Lower leg skin (tissue), 4 donors: ENCODE measurements at regions not wholly inside any gene's neighbourhood (a gene's known extent, or its start where the extent isn't known, plus 50 kb on each side); places are given as distances from the start of the nearest gene placed in this dataset.

Experiments
- DNase-seq, 2 donors: peaks; one replicate each; pipeline ENCODE4 v3.0.0-alpha.2; 2019; ENCODE audit warnings: low spot score in 2 of 2
- H3K4me3 ChIP-seq: fragments of 200-600 bp; sonication (generic); 2 replicates; pipeline ENCODE4 v1.5.1; 2017; ENCODE audit warnings: mild to moderate bottlenecking, low read depth; ENCODE audit not compliant: poor library complexity, severe bottlenecking
- CTCF ChIP-seq, 3 donors: fragments of 450-650 bp; IDR thresholded peaks; one replicate each; pipeline ENCODE4 v1.5.1; 2016; ENCODE audit warnings: antibody characterized with exemption in 3 of 3, mild to moderate bottlenecking in 3 of 3, moderate library complexity in 2 of 3
- POLR2A ChIP-seq, 2 donors: fragments of 450-650 bp; IDR thresholded peaks; one replicate each; pipeline ENCODE4 v1.6.1; 2016 to 2017; ENCODE audit warnings: antibody characterized with exemption in 2 of 2, mild to moderate bottlenecking in 1 of 2, moderate library complexity in 1 of 2
- WGBS, 2 donors: methylation state at CpG; one replicate each; pipeline ENCODE4 v1.1.5; 2018; 5-methylcytosine and 5-hydroxymethylcytosine counted together
- intact Hi-C: fragments of 100-400 bp; cut with DNase I; formaldehyde crosslinking; loops from one replicate; pipeline ENCODE4 v1.15.0; 2023; ENCODE audit warnings: low total_unique reads

GRCh38 chr2:217471319-217471718 lies 531.5 kb downstream of the TNS1 start:
- intact Hi-C loops, result no loop called here
- no peak for TF ChIP-seq POLR2A (IDR thresholded peaks at IDR 0.05)
- DNase-seq, result no peak

DNA sequence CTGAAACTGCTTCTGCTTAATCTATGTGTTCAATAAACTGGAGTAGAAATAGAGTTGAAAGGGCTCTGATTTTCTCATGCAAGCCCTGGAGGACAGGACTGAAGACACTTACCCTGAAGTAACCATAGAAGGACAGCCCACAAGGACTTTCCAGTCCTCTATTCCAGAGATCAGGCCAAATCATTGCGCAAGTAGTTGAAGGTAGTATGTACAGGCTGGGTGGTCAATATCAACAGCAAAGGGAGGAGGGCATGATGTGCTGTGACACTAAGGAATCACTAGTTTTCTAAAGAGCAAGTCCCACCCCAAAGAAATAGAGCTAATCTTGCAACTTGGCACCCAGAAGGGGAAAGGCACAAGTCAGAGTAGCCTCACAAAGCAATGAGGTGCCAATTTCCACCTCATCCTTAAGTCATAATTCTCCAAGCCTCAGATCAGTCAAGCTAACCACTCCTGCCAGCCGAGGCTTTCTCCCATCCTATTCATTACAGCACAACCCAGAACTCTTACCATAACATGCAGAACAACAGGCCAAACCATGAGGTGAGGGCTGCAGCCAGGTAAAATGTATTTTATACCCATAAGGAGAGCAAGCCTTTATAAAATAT lies 533.5 kb downstream of the TNS1 start:
- TF ChIP-seq POLR2A (IDR thresholded peaks at IDR 0.05) (no peak), CTCF (IDR thresholded peaks at IDR 0.05) (no peak)
- no peak overlapping the region for H3K4me3 ChIP-seq
- WGBS, 2 donors, result 77 to 87% methylated on average over 2 of the region's 2 CpGs
- DNase-seq, result no peak
- intact Hi-C loops, result loop anchor here (10.0 kb wide), 1 partner anchor 85 kb away; no protein-coding TSS in a partner anchor

More at GRCh38 chr2:217471319-217471718, 531.5 kb downstream of the TNS1 start:
- WGBS, 2 donors, result 77 to 82% methylated on average over 1 of the region's 1 CpG
- no peak overlapping the region for H3K4me3 ChIP-seq

DNA sequence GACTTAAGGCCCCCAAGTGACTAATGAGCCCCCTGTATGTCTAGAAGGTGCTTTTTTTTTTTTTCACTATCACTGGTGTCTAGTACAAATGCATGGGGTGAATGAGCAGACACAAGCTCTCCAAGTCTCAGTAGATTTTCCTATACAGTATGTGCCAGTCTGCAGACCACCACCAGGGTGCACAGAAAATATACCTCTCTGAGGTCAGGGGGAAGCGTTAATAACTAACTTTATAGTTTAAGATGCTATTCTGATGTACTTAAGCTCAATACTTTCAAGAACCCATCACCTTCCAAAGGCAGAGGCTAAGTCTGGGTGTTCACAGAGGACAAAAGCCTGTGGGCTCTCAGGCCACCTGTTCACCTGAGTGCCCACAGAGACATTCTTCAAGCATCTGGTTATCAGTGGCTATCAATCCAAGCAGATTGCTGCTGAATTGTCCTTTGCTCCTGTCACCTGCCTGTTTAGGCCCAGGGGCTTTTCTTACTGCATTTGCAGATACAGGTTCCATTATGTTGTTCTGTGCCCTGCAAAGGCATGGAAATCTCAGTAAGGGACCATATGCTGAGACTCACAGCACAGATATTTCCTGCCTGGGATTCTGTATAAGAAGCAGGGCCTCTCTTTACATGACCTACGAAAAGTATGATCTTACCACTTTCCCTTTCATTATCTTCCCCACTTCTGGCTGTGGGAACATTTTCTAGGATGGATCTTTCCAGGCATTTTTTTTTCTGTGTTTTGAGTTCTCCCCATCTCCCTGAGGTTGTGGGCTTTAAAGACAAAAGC lies 534.6 kb downstream of the TNS1 start:
- TF ChIP-seq CTCF (IDR thresholded peaks at IDR 0.05) (no peak), POLR2A (IDR thresholded peaks at IDR 0.05) (no peak)
- H3K4me3 ChIP-seq, result no peak overlapping the region
- intact Hi-C loops, result loop anchor here (10.0 kb wide), 1 partner anchor 83 kb away; no protein-coding TSS in a partner anchor
- 88 to 92% methylated on average over 2 of the region's 2 CpGs for WGBS, 2 donors
- DNase-seq, result no peak

DNA sequence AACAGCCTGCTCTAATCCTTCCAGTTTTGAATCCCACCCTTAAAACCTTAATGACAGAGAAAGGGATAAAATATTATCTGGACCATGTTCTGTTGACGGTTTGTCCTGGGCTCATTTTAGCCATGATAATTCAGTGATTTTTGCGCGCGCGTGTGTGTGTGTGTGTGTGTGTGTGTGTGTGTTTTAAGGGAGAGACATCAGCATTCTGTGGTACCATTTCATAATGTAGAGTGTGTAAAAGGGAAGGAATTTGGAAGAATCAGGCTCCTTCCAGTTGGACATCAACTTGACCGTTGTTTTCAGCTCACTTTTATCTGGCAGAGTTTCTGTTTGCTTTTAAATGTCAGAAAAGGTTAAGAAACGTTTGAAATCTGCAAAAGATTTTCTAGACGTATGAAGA lies 535.5 kb downstream of the TNS1 start:
- no peak overlapping the region for H3K4me3 ChIP-seq
- no peak for TF ChIP-seq CTCF (IDR thresholded peaks at IDR 0.05)
- TF ChIP-seq POLR2A (IDR thresholded peaks at IDR 0.05), result no peak
- intact Hi-C loops, result loop anchor here (10.0 kb wide), 1 partner anchor 83 kb away; no protein-coding TSS in a partner anchor
- DNase-seq, result no peak
- 49 to 86% methylated on average over 8 of the region's 8 CpGs for WGBS, 2 donors

DNA sequence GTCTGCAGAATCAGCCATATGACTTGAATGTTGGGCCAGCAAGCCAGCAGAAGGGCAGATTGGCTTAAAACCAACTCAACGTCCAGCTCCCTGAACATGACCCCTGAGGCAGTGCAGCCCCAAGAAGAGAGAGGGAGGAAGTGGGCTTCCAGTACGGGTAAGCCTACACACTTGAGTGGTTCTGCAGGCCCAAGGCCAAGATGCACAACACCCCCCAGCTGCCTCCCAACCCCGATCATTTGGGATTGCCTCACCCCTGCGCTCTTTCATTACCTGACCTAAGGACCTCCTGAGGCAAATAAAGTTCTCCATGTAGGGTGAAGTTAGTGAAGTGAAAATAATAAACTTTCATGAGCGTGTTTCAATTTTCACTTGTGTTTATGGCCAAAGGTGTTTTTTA lies 536.0 kb downstream of the TNS1 start:
- intact Hi-C loops, result loop anchor here (10.0 kb wide), 1 partner anchor 82 kb away; no protein-coding TSS in a partner anchor
- DNase-seq, result no peak
- no peak overlapping the region for H3K4me3 ChIP-seq
- WGBS, 2 donors, result 68 to 82% methylated on average over 5 of the region's 5 CpGs
- TF ChIP-seq CTCF (IDR thresholded peaks at IDR 0.05) (no peak), POLR2A (IDR thresholded peaks at IDR 0.05) (no peak)

DNA sequence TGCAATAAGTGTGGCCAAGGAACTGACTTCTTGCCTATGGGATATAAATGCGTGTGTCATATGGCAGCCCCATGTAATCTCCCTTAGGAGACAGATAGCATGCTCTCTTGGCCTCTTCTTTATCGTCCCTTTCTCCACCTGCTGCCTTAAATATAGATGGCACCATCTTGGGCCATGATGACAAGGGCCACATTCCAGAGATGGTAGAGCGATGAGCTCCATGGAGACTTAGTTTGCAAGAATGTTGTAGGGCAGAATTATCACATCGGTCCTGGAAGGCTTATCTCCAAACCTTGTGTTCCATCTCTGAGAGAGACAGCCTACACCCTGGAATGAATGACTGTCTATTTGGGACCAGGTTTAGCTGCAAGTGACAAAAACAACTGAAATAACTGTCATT lies 536.7 kb downstream of the TNS1 start:
- H3K4me3 ChIP-seq, result no peak overlapping the region
- no peak for DNase-seq
- WGBS, 2 donors, result 92 to 96% methylated on average over 4 of the region's 4 CpGs
- no peak for TF ChIP-seq CTCF (IDR thresholded peaks at IDR 0.05)
- intact Hi-C loops, result loop anchor here (10.0 kb wide), 1 partner anchor 81 kb away; no protein-coding TSS in a partner anchor
